ENCODE measurements at regions not wholly inside any gene's neighbourhood (a gene's known extent, or its start where the extent isn't known, plus 50 kb on each side); places are given as distances from the start of the nearest gene placed in this dataset.
"Not testable (repeated sequence)": the region's sequence is repeated elsewhere in the genome, so short reads cannot be mapped to it uniquely, and the experiment has no call there.

- Histone ChIP-seq H3K4me1 (ENCODE audit: control insufficient read depth in 3 of 3, insufficient read depth in 3 of 3, low read length in 3 of 3) (no peaks in the 10 kb centered on the region), H3K4me3 (ENCODE audit: low read length in 3 of 3) (no peak overlapping the region), H3K27ac (ENCODE audit: low read depth, low read length) (no peak overlapping the region), H3K9me3 (ENCODE audit: control insufficient read depth in 3 of 3, low read length in 3 of 3) (no peaks in the 10 kb centered on the region), H3K36me3 (ENCODE audit: control insufficient read depth in 3 of 3, insufficient read depth in 3 of 3, low read length in 3 of 3) (no peaks in the 10 kb centered on the region), H3K9ac (ENCODE audit: low read depth in 1 of 3, low read length in 3 of 3) (no peak overlapping the region), H3K27me3 (ENCODE audit: control insufficient read depth in 3 of 3, insufficient read depth in 3 of 3, low read length in 3 of 3) (no peaks in the 10 kb centered on the region)
Observed at GRCh38 chr1:112836642-112837041, 119.4 kb downstream of the SLC16A1 start.

GRCh38 chr1:112833806-112834205, 118.7 kb upstream of the PPM1J start:
- Histone ChIP-seq H3K4me1 (ENCODE audit: control insufficient read depth in 3 of 3, insufficient read depth in 3 of 3, low read length in 3 of 3) (no peaks in the 10 kb centered on the region), H3K4me3 (ENCODE audit: low read length in 3 of 3) (no peak overlapping the region), H3K27ac (ENCODE audit: low read depth, low read length) (no peak overlapping the region), H3K9ac (ENCODE audit: low read depth in 1 of 3, low read length in 3 of 3) (no peak overlapping the region), H3K9me3 (ENCODE audit: control insufficient read depth in 3 of 3, low read length in 3 of 3) (no peaks in the 10 kb centered on the region), H3K27me3 (ENCODE audit: control insufficient read depth in 3 of 3, insufficient read depth in 3 of 3, low read length in 3 of 3) (no peaks in the 10 kb centered on the region), H3K36me3 (ENCODE audit: control insufficient read depth in 3 of 3, insufficient read depth in 3 of 3, low read length in 3 of 3) (no peaks in the 10 kb centered on the region)

- H3K9me3 ChIP-seq (ENCODE audit: control insufficient read depth in 3 of 3, low read length in 3 of 3) = not testable (repeated sequence)
Observed at GRCh38 chr1:112832259-112832658, 117.1 kb upstream of the PPM1J start.

GRCh38 chr1:112829691-112830090, 114.6 kb upstream of the PPM1J start:
- not testable (repeated sequence) for H3K4me3 ChIP-seq (ENCODE audit: low read length in 3 of 3); H3K27me3 ChIP-seq (ENCODE audit: control insufficient read depth in 3 of 3, insufficient read depth in 3 of 3, low read length in 3 of 3); H3K9ac ChIP-seq (ENCODE audit: low read depth in 1 of 3, low read length in 3 of 3); H3K27ac ChIP-seq (ENCODE audit: low read depth, low read length); H3K4me1 ChIP-seq (ENCODE audit: control insufficient read depth in 3 of 3, insufficient read depth in 3 of 3, low read length in 3 of 3); H3K9me3 ChIP-seq (ENCODE audit: control insufficient read depth in 3 of 3, low read length in 3 of 3); H3K36me3 ChIP-seq (ENCODE audit: control insufficient read depth in 3 of 3, insufficient read depth in 3 of 3, low read length in 3 of 3)

More at GRCh38 chr1:112832259-112832658, 117.1 kb upstream of the PPM1J start:
- H3K4me1 ChIP-seq (ENCODE audit: control insufficient read depth in 3 of 3, insufficient read depth in 3 of 3, low read length in 3 of 3); H3K4me3 ChIP-seq (ENCODE audit: low read length in 3 of 3); H3K9ac ChIP-seq (ENCODE audit: low read depth in 1 of 3, low read length in 3 of 3); H3K27ac ChIP-seq (ENCODE audit: low read depth, low read length); H3K36me3 ChIP-seq (ENCODE audit: control insufficient read depth in 3 of 3, insufficient read depth in 3 of 3, low read length in 3 of 3); H3K27me3 ChIP-seq (ENCODE audit: control insufficient read depth in 3 of 3, insufficient read depth in 3 of 3, low read length in 3 of 3): not testable (repeated sequence)

- no peak overlapping the region for H3K4me3 ChIP-seq (ENCODE audit: low read length in 3 of 3)
Observed at GRCh38 chr1:112828716-112829115, 113.6 kb upstream of the PPM1J start.

GRCh38 chr1:112827391-112827790, 112.3 kb upstream of the PPM1J start:
- H3K27me3 ChIP-seq (ENCODE audit: control insufficient read depth in 3 of 3, insufficient read depth in 3 of 3, low read length in 3 of 3) = not testable (repeated sequence)

More at GRCh38 chr1:112828716-112829115, 113.6 kb upstream of the PPM1J start:
- Histone ChIP-seq H3K9me3 (ENCODE audit: control insufficient read depth in 3 of 3, low read length in 3 of 3) (no peaks in the 10 kb centered on the region), H3K9ac (ENCODE audit: low read depth in 1 of 3, low read length in 3 of 3) (no peak overlapping the region), H3K27ac (ENCODE audit: low read depth, low read length) (no peak overlapping the region), H3K27me3 (ENCODE audit: control insufficient read depth in 3 of 3, insufficient read depth in 3 of 3, low read length in 3 of 3) (no peaks in the 10 kb centered on the region), H3K36me3 (ENCODE audit: control insufficient read depth in 3 of 3, insufficient read depth in 3 of 3, low read length in 3 of 3) (no peaks in the 10 kb centered on the region), H3K4me1 (ENCODE audit: control insufficient read depth in 3 of 3, insufficient read depth in 3 of 3, low read length in 3 of 3) (no peaks in the 10 kb centered on the region)

GRCh38 chr1:112826217-112826944, 111.2 kb upstream of the PPM1J start:
- Histone ChIP-seq H3K9ac (ENCODE audit: low read depth in 1 of 3, low read length in 3 of 3) (no peak overlapping the region), H3K36me3 (ENCODE audit: control insufficient read depth in 3 of 3, insufficient read depth in 3 of 3, low read length in 3 of 3) (no peaks in the 10 kb centered on the region)

More at GRCh38 chr1:112827391-112827790, 112.3 kb upstream of the PPM1J start:
- H3K4me1 ChIP-seq (ENCODE audit: control insufficient read depth in 3 of 3, insufficient read depth in 3 of 3, low read length in 3 of 3); H3K4me3 ChIP-seq (ENCODE audit: low read length in 3 of 3); H3K9ac ChIP-seq (ENCODE audit: low read depth in 1 of 3, low read length in 3 of 3); H3K36me3 ChIP-seq (ENCODE audit: control insufficient read depth in 3 of 3, insufficient read depth in 3 of 3, low read length in 3 of 3); H3K9me3 ChIP-seq (ENCODE audit: control insufficient read depth in 3 of 3, low read length in 3 of 3); H3K27ac ChIP-seq (ENCODE audit: low read depth, low read length): not testable (repeated sequence)

GRCh38 chr1:112825563-112826216, 110.6 kb upstream of the PPM1J start:
- not testable (repeated sequence) for H3K4me1 ChIP-seq (ENCODE audit: control insufficient read depth in 3 of 3, insufficient read depth in 3 of 3, low read length in 3 of 3); H3K27ac ChIP-seq (ENCODE audit: low read depth, low read length); H3K27me3 ChIP-seq (ENCODE audit: control insufficient read depth in 3 of 3, insufficient read depth in 3 of 3, low read length in 3 of 3); H3K4me3 ChIP-seq (ENCODE audit: low read length in 3 of 3); H3K36me3 ChIP-seq (ENCODE audit: control insufficient read depth in 3 of 3, insufficient read depth in 3 of 3, low read length in 3 of 3); H3K9ac ChIP-seq (ENCODE audit: low read depth in 1 of 3, low read length in 3 of 3); H3K9me3 ChIP-seq (ENCODE audit: control insufficient read depth in 3 of 3, low read length in 3 of 3)

More at GRCh38 chr1:112826217-112826944, 111.2 kb upstream of the PPM1J start:
- H3K4me1 ChIP-seq (ENCODE audit: control insufficient read depth in 3 of 3, insufficient read depth in 3 of 3, low read length in 3 of 3) = no peaks in the 10 kb centered on the region
- H3K9me3 ChIP-seq (ENCODE audit: control insufficient read depth in 3 of 3, low read length in 3 of 3) = no peaks in the 10 kb centered on the region
- no peak overlapping the region for H3K27ac ChIP-seq (ENCODE audit: low read depth, low read length)
- no peaks in the 10 kb centered on the region for H3K27me3 ChIP-seq (ENCODE audit: control insufficient read depth in 3 of 3, insufficient read depth in 3 of 3, low read length in 3 of 3)
- H3K4me3 ChIP-seq (ENCODE audit: low read length in 3 of 3) = no peak overlapping the region

GRCh38 chr1:112825075-112825474, 109.9 kb upstream of the PPM1J start:
- H3K27me3 ChIP-seq (ENCODE audit: control insufficient read depth in 3 of 3, insufficient read depth in 3 of 3, low read length in 3 of 3); H3K27ac ChIP-seq (ENCODE audit: low read depth, low read length); H3K4me3 ChIP-seq (ENCODE audit: low read length in 3 of 3); H3K4me1 ChIP-seq (ENCODE audit: control insufficient read depth in 3 of 3, insufficient read depth in 3 of 3, low read length in 3 of 3); H3K9me3 ChIP-seq (ENCODE audit: control insufficient read depth in 3 of 3, low read length in 3 of 3); H3K36me3 ChIP-seq (ENCODE audit: control insufficient read depth in 3 of 3, insufficient read depth in 3 of 3, low read length in 3 of 3); H3K9ac ChIP-seq (ENCODE audit: low read depth in 1 of 3, low read length in 3 of 3): not testable (repeated sequence)

- not testable (repeated sequence) for H3K27me3 ChIP-seq (ENCODE audit: control insufficient read depth in 3 of 3, insufficient read depth in 3 of 3, low read length in 3 of 3); H3K27ac ChIP-seq (ENCODE audit: low read depth, low read length); H3K4me1 ChIP-seq (ENCODE audit: control insufficient read depth in 3 of 3, insufficient read depth in 3 of 3, low read length in 3 of 3); H3K36me3 ChIP-seq (ENCODE audit: control insufficient read depth in 3 of 3, insufficient read depth in 3 of 3, low read length in 3 of 3); H3K4me3 ChIP-seq (ENCODE audit: low read length in 3 of 3); H3K9ac ChIP-seq (ENCODE audit: low read depth in 1 of 3, low read length in 3 of 3); H3K9me3 ChIP-seq (ENCODE audit: control insufficient read depth in 3 of 3, low read length in 3 of 3)
Observed at GRCh38 chr1:112821307-112822063, 106.4 kb upstream of the PPM1J start.

Measured in skeletal muscle tissue (tissue), 3 donors.